ENCODE measurements at regions not wholly inside any gene's neighbourhood (a gene's known extent, or its start where the extent isn't known, plus 50 kb on each side); places are given as distances from the start of the nearest gene placed in this dataset.

DNA sequence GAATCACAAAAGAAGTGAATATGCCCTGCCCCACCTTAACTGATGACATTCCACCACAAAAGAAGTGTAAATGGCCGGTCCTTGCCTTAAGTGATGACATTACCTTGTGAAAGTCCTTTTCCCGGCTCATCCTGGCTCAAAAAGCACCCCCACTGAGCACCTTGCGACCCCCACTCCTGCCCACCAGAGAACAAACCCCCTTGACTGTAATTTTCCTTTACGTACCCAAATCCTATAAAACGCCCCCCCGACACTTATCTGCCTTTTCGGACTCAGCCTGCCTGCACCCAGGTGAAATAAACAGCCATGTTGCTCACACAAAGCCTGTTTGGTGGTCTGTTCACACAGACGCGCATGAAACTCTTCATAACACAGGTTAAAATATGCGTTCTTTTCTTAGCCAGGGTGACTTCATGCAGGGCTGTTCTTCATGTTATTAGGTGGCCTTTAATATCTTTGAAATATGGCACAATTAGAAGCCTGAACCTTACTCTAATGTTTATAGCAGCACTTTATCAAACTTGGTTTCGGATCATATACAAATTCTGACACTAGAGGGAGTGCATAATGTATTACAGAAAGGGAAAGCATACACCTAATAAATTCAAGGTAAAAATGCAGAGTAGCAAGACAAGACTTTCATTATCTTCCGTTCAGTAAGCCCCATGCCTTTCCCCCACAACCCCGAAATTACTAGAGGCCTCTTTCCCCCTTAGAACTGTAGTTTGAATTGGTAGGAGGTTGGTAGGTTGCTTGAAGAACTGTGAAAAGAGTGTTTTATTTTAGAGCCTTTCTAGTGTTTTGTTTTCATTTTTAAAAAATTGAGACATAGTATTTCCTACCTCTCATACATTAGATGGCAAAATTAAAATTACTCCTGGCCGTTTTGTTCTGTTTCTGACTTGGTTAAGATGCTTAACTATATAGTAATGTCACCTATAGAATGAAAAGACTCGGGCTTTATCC, 117.9 kb downstream of the NPY start:
- no peaks in the 10 kb centered on the region for H3K27me3 ChIP-seq (replicated peaks; ENCODE audit: control insufficient read depth, insufficient read depth, low read length)
- peak overlapping the region; percentile 8 for H3K9ac ChIP-seq (ENCODE audit: low read length)
- H3K9me3 ChIP-seq (ENCODE audit: control insufficient read depth, low read length) = no peaks in the 10 kb centered on the region
- no peaks in the 10 kb centered on the region for H3K4me1 ChIP-seq (ENCODE audit: control insufficient read depth, insufficient read depth, low read length)
- no peaks in the 10 kb centered on the region for H3K36me3 ChIP-seq (ENCODE audit: control insufficient read depth, insufficient read depth, low read length, severe bottlenecking)
- no peak overlapping the region for H3K4me3 ChIP-seq (ENCODE audit: low read length)
- peak; percentile 78 for DNase-seq (ENCODE audit: low read depth)

DNA sequence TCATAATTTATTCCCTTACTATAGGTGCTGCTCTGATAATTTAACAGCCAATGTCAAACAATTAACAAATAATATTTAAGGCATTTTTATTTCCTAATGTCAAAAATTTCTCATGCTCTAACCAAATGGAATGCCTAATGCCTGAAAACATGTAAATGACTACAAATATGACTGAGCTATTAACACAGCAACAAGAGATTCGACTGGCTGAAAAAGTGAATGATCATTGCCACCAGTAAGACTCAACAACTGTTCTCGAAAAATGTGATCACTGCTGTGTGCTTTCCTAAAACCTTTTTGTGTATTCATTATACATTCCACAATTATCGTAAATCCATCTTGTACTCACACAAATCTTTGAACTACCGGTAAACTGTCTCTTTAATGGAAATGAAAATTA, 118.7 kb downstream of the NPY start:
- H3K9ac ChIP-seq (ENCODE audit: low read length) = no peak overlapping the region
- H3K4me3 ChIP-seq (ENCODE audit: low read length) = no peak overlapping the region
- no peaks in the 10 kb centered on the region for H3K9me3 ChIP-seq (ENCODE audit: control insufficient read depth, low read length)
- no peak for DNase-seq (ENCODE audit: low read depth)
- no peaks in the 10 kb centered on the region for H3K4me1 ChIP-seq (ENCODE audit: control insufficient read depth, insufficient read depth, low read length)
- H3K36me3 ChIP-seq (ENCODE audit: control insufficient read depth, insufficient read depth, low read length, severe bottlenecking) = no peaks in the 10 kb centered on the region
- no peaks in the 10 kb centered on the region for H3K27me3 ChIP-seq (replicated peaks; ENCODE audit: control insufficient read depth, insufficient read depth, low read length)

DNA sequence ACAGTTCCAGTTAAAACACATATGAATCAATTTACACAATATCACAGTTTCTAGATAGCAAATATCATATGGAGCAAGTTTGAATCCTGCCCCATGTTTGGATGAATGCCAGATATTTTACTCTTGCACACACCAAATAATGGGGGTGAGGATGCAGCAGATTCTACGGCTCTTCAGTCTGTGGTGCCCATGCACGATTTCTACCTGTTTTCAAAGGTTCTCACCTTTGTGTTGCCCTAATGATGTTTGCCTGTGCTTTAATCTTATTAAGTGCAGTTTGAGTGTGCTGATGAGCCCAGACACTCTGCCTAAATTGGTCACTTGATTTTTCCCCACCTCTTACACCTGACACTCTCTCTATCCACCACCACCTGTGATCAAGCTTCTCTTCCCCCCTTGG, 119.6 kb downstream of the NPY start:
- Histone ChIP-seq H3K9me3 (ENCODE audit: control insufficient read depth, low read length) (no peaks in the 10 kb centered on the region), H3K9ac (ENCODE audit: low read length) (no peak overlapping the region), H3K36me3 (ENCODE audit: control insufficient read depth, insufficient read depth, low read length, severe bottlenecking) (no peaks in the 10 kb centered on the region)

DNA sequence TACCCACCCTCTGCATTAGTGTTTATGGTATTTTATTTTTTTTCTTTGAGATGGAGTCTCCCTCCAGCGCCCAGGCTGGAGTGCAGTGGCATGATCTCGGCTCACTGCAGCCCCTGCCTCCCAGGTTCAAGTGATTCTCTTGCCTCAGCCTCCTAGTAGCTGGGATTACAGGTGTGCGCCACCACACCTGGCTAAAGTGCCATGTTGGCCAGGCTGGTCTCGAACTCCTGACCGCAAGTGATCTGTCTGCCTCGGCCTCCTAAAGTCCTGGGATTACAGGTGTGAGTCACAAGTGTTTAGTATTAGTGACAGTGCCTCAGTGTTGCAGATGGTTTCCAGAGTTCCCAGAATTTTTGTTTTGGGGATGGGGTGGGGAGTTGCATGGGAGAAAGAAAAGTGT, 120.3 kb downstream of the NPY start:
- H3K9ac ChIP-seq (ENCODE audit: low read length) = no peak overlapping the region

More for the DNA sequence above, 119.6 kb downstream of the NPY start:
- H3K27me3 ChIP-seq (replicated peaks; ENCODE audit: control insufficient read depth, insufficient read depth, low read length) = no peaks in the 10 kb centered on the region
- no peaks in the 10 kb centered on the region for H3K4me1 ChIP-seq (ENCODE audit: control insufficient read depth, insufficient read depth, low read length)
- no peak overlapping the region for H3K4me3 ChIP-seq (ENCODE audit: low read length)
- DNase-seq (ENCODE audit: low read depth) = no peak

DNA sequence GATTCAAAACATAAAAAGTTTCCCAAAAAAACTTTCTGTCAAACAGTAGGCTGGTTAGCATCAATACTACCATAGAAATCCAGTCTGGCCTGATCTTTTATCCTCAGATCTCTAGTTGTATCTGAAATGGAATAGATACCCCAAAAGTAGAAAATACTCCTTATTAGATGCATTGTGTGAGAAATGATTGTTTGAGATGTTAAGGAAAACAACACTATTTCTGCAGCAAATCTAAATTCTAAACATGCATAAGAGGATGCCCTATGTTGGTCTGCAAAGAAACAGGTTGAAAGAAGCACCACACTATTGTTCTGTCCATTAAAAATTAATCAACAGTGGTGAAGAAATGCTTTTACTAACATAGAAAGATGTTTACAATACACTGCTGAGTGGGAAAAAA, 121.0 kb downstream of the NPY start:
- no peak for DNase-seq (ENCODE audit: low read depth)
- no peak overlapping the region for H3K4me3 ChIP-seq (ENCODE audit: low read length)
- H3K4me1 ChIP-seq (ENCODE audit: control insufficient read depth, insufficient read depth, low read length) = no peaks in the 10 kb centered on the region
- no peaks in the 10 kb centered on the region for H3K9me3 ChIP-seq (ENCODE audit: control insufficient read depth, low read length)
- no peak overlapping the region for H3K9ac ChIP-seq (ENCODE audit: low read length)
- no peaks in the 10 kb centered on the region for H3K36me3 ChIP-seq (ENCODE audit: control insufficient read depth, insufficient read depth, low read length, severe bottlenecking)
- no peaks in the 10 kb centered on the region for H3K27me3 ChIP-seq (replicated peaks; ENCODE audit: control insufficient read depth, insufficient read depth, low read length)

More for the DNA sequence above, 120.3 kb downstream of the NPY start:
- no peaks in the 10 kb centered on the region for H3K27me3 ChIP-seq (replicated peaks; ENCODE audit: control insufficient read depth, insufficient read depth, low read length)
- no peaks in the 10 kb centered on the region for H3K4me1 ChIP-seq (ENCODE audit: control insufficient read depth, insufficient read depth, low read length)
- H3K4me3 ChIP-seq (ENCODE audit: low read length) = no peak overlapping the region
- DNase-seq (ENCODE audit: low read depth) = no peak
- H3K36me3 ChIP-seq (ENCODE audit: control insufficient read depth, insufficient read depth, low read length, severe bottlenecking) = no peaks in the 10 kb centered on the region
- H3K9me3 ChIP-seq (ENCODE audit: control insufficient read depth, low read length) = no peaks in the 10 kb centered on the region

DNA sequence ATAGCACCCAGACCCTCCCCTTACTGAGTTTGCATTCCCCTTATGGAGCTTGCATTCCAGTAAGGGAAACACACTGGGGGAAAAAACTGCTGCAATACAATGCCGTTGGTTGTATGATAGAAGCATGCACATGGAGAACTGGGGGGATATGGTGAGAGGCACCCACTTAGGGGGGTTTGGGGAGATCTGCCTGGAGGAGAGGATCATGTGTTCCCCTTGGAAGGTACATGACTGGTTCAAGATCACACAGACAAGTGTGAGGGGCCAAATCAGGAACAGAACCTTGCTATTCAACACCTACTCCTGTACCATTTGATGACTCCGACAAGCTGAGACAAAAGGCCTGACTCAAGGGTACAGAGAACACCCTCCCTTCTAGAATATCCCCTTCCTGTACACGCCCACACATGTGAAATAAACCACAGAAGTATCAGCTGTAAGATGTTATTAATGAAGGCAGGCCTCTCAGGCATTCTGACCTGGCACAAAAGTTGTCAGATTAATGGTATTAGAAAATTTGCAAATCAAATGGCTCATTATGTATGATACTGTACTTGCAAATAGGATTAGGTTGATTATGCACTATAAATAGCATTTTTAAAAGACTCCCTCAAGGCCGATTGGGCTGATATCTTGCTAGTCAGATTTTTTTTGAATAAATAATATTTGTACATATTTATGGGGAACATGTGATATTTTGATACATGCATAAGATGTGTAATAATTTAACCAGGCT, 122.2 kb downstream of the NPY start:
- Histone ChIP-seq H3K9me3 (ENCODE audit: control insufficient read depth, low read length) (no peaks in the 10 kb centered on the region), H3K9ac (ENCODE audit: low read length) (no peak overlapping the region), H3K4me1 (ENCODE audit: control insufficient read depth, insufficient read depth, low read length) (no peaks in the 10 kb centered on the region), H3K27me3 (replicated peaks; ENCODE audit: control insufficient read depth, insufficient read depth, low read length) (no peaks in the 10 kb centered on the region), H3K36me3 (ENCODE audit: control insufficient read depth, insufficient read depth, low read length, severe bottlenecking) (no peaks in the 10 kb centered on the region), H3K4me3 (ENCODE audit: low read length) (no peak overlapping the region)
- no peak for DNase-seq (ENCODE audit: low read depth)

DNA sequence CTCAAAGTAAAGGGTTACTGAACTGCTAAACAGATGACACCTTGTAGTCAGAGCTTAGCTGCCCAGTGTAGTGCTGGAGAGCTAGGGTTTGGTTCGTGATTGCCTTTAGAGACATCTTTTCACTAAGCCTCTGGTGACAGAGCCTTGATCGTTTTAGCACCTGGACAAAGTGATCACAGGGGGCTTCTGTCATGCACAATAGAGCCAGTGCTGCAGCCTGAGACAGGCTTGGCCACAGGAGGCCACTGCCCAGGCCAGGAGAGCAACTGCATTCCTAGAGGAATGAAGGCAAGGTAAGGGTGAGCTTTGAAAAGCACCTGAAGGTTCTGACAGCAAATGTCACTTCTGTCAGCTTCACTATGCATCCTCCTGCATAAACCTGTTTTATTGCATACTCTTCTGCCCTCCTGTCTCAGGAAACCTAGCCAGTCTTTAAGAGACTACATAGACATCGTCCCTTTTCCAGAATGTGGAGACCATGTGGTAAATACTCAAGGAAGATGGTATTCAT, 122.9 kb downstream of the NPY start:
- H3K4me1 ChIP-seq (ENCODE audit: control insufficient read depth, insufficient read depth, low read length) = no peaks in the 10 kb centered on the region
- no peaks in the 10 kb centered on the region for H3K9me3 ChIP-seq (ENCODE audit: control insufficient read depth, low read length)
- no peak for DNase-seq (ENCODE audit: low read depth)
- no peaks in the 10 kb centered on the region for H3K27me3 ChIP-seq (replicated peaks; ENCODE audit: control insufficient read depth, insufficient read depth, low read length)
- H3K36me3 ChIP-seq (ENCODE audit: control insufficient read depth, insufficient read depth, low read length, severe bottlenecking) = no peaks in the 10 kb centered on the region
- H3K4me3 ChIP-seq (ENCODE audit: low read length) = no peak overlapping the region
- H3K9ac ChIP-seq (ENCODE audit: low read length) = no peak overlapping the region

DNA sequence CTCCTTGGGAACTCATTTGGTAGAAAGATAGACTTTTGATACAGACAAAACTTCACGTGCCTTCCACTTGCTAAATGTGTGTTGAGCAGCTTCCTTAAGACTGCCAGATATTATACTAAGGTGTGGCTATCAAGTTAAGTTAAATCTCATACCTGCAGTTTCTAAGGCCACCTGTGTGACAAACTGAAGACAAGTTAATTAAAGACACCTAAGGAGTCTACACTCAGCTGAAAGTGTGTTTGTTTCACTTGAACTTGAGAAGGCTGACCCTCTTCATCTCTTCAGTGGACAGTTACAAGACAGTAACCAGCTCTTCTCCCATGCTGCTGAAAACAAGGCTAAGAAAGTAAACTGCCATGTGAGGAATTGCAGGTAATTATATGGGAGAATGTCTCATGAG, 124.0 kb downstream of the NPY start:
- no peaks in the 10 kb centered on the region for H3K9me3 ChIP-seq (ENCODE audit: control insufficient read depth, low read length)
- H3K4me1 ChIP-seq (ENCODE audit: control insufficient read depth, insufficient read depth, low read length) = no peaks in the 10 kb centered on the region
- no peak overlapping the region for H3K9ac ChIP-seq (ENCODE audit: low read length)
- no peaks in the 10 kb centered on the region for H3K36me3 ChIP-seq (ENCODE audit: control insufficient read depth, insufficient read depth, low read length, severe bottlenecking)
- H3K27me3 ChIP-seq (replicated peaks; ENCODE audit: control insufficient read depth, insufficient read depth, low read length) = no peaks in the 10 kb centered on the region
- DNase-seq (ENCODE audit: low read depth) = no peak
- no peak overlapping the region for H3K4me3 ChIP-seq (ENCODE audit: low read length)

DNA sequence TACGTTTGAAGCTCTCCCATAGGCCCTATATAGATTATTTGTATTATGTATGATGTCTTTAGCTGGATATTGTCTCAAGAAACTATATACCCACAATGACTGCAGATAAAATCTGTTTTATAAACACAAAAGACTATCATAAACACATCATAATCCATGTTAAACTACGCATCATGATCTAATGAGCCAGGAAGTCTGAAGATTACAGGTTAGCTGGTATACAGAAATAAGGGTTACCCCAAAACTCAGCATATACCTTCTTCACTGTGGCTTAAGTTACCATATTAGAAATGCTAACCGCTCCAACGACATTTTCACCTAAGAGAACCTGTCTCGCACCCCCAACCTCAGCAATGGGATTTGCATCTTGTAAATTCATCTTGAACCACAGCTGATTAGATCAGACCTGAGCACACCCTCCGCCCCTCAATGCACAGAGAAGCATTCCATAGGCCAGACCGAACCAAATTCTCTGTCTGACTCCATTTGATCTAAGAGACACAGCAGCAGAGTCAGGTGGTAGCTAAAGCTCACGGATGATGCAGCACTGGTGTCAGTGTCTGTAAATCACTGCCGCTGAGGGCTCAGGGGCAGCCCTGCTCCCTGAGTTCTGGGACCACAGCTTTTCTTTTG, 124.9 kb downstream of the NPY start:
- Histone ChIP-seq H3K4me1 (ENCODE audit: control insufficient read depth, insufficient read depth, low read length) (no peaks in the 10 kb centered on the region), H3K4me3 (ENCODE audit: low read length) (no peak overlapping the region), H3K36me3 (ENCODE audit: control insufficient read depth, insufficient read depth, low read length, severe bottlenecking) (no peaks in the 10 kb centered on the region), H3K9me3 (ENCODE audit: control insufficient read depth, low read length) (peaks cover 3% of the 10 kb centered on the region), H3K27me3 (replicated peaks; ENCODE audit: control insufficient read depth, insufficient read depth, low read length) (no peaks in the 10 kb centered on the region), H3K9ac (ENCODE audit: low read length) (no peak overlapping the region)
- DNase-seq (ENCODE audit: low read depth) = no peak

DNA sequence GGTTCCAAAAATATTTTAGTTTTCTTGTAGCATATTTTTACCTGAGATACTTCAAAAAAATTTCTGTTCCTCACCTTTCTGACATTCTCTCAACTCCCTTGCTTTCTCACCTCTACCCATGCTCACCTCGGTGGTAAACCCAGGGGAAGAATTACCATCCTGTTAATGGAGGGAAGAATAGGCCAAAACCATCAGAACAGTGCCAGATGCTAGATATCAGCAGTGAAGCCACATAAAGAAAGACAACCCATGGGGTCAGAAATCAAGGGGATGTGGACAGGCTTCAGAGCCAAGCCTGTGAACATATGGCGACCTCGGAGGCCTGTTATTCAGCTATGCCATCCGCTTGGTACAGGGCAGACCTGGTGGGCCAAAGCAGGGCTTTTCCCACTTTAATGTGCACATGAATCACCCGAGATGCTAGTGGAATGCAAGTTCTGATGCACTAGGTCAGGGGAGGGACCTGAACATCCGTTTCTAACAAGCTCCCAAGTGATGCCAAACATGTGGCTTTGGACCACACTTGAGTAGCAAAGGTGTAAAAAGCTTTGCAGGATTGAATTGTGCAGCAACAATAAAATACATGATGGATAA, 125.5 kb downstream of the NPY start:
- H3K9me3 ChIP-seq (ENCODE audit: control insufficient read depth, low read length) = peaks cover 10% of the 10 kb centered on the region
- H3K9ac ChIP-seq (ENCODE audit: low read length) = no peak overlapping the region
- H3K27me3 ChIP-seq (replicated peaks; ENCODE audit: control insufficient read depth, insufficient read depth, low read length) = no peaks in the 10 kb centered on the region
- H3K4me1 ChIP-seq (ENCODE audit: control insufficient read depth, insufficient read depth, low read length) = no peaks in the 10 kb centered on the region
- DNase-seq (ENCODE audit: low read depth) = no peak
- H3K4me3 ChIP-seq (ENCODE audit: low read length) = no peak overlapping the region
- no peaks in the 10 kb centered on the region for H3K36me3 ChIP-seq (ENCODE audit: control insufficient read depth, insufficient read depth, low read length, severe bottlenecking)

DNA sequence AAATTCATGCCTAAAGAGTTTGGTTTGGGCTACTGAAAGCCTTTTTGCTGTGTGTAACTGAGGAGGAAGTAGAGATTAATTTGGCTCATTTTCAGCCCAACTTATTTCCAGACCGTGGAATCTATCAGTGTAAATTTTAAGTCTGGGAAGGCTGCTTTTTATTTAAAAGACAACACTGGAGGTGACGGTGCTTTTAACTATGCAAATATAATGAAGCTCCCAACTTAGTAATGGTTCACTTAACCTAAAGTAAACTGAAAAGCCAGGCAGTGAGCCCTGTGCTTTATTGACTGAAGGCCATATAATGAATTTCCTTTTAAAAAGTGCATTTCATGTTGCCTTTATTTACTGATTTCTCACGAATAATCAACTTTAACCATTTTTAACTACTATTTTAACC, 127.2 kb downstream of the NPY start:
- Histone ChIP-seq H3K4me1 (ENCODE audit: control insufficient read depth, insufficient read depth, low read length) (no peaks in the 10 kb centered on the region), H3K27me3 (replicated peaks; ENCODE audit: control insufficient read depth, insufficient read depth, low read length) (no peaks in the 10 kb centered on the region), H3K36me3 (ENCODE audit: control insufficient read depth, insufficient read depth, low read length, severe bottlenecking) (no peaks in the 10 kb centered on the region), H3K4me3 (ENCODE audit: low read length) (no peak overlapping the region), H3K9ac (ENCODE audit: low read length) (no peak overlapping the region), H3K9me3 (ENCODE audit: control insufficient read depth, low read length) (peaks cover 11% of the 10 kb centered on the region)
- DNase-seq (ENCODE audit: low read depth) = no peak
